ENCODE measurements at regions not wholly inside any gene's neighbourhood (a gene's known extent, or its start where the extent isn't known, plus 50 kb on each side); places are given as distances from the start of the nearest gene placed in this dataset.

- no peak for TF ChIP-seq CTCF (IDR thresholded peaks at IDR 0.05)
- no peak for TF ChIP-seq POLR2A (IDR thresholded peaks at IDR 0.05)
Measured at GRCh38 chr18:38038242-38038641, 472.6 kb upstream of the CELF4 start.
